K562 (cell line): ENCODE measurements at regions not wholly inside any gene's neighbourhood (a gene's known extent, or its start where the extent isn't known, plus 50 kb on each side); places are given as distances from the start of the nearest gene placed in this dataset.

Source experiments
- CTCF ChIP-seq, 3 experiments: IDR thresholded peaks in 2 of 3; conservative IDR thresholded peaks in 1 of 3; 2 replicates each; pipeline ENCODE4 v1.5.1; 2011 to 2012; ENCODE audit warnings: low read length in 3 of 3, mild to moderate bottlenecking in 3 of 3, control low read depth in 2 of 3, improper control_type of control experiment in 1 of 3, inconsistent platforms in 1 of 3, low read depth in 1 of 3, mixed read lengths in 1 of 3, moderate library complexity in 1 of 3; ENCODE audit not compliant: insufficient read depth in 2 of 3
- HBP1 ChIP-seq: fragments of 450-650 bp; formaldehyde crosslinking; IDR thresholded peaks from 2 replicates; pipeline ENCODE4 v1.4.0; 2022; ENCODE audit warnings: missing genetic modification characterization
- HCFC1 ChIP-seq: IDR thresholded peaks from 2 replicates; pipeline ENCODE4 v1.6.1; 2012; ENCODE audit warnings: low read depth, low read length, improper control_type of control experiment
- HDGF ChIP-seq: fragments of 450-650 bp; IDR thresholded peaks from 2 replicates; pipeline ENCODE4 v1.6.1; 2016
- RBM14 ChIP-seq: fragments of 200-400 bp; formaldehyde crosslinking; IDR thresholded peaks from 2 replicates; pipeline ENCODE4 v1.6.1; 2018; ENCODE audit warnings: low read depth, mild to moderate bottlenecking, low read length, moderate library complexity, borderline replicate concordance; ENCODE audit not compliant: insufficient read depth
- RFX5 ChIP-seq: IDR thresholded peaks from 2 replicates; pipeline ENCODE4 v1.6.1; 2011; ENCODE audit warnings: low read depth, mild to moderate bottlenecking, improper control_type of control experiment, low read length
- SP1 ChIP-seq: sonication (generic); formaldehyde crosslinking; IDR thresholded peaks from 2 replicates; pipeline ENCODE4 v1.8.1; 2022; ENCODE audit warnings: mild to moderate bottlenecking, missing genetic modification reagents
- TEAD2 ChIP-seq: fragments of 450-650 bp; IDR thresholded peaks from 2 replicates; pipeline ENCODE4 v1.6.1; 2016; ENCODE audit warnings: missing genetic modification characterization, control low read depth, missing compliant biosample characterization
- ZBTB7A ChIP-seq: IDR thresholded peaks from 2 replicates; pipeline ENCODE4 v1.6.1; 2011; ENCODE audit warnings: low read depth, mild to moderate bottlenecking, low read length, moderate library complexity, borderline replicate concordance; ENCODE audit not compliant: control insufficient read depth
- TF ChIP-seq, protein P1 (sequence below), 2 experiments: IDR thresholded peaks in 1 of 2; conservative IDR thresholded peaks in 1 of 2; 2 replicates each; pipeline ENCODE4 v1.6.1; 2016; ENCODE audit warnings: low read depth in 2 of 2, mild to moderate bottlenecking in 1 of 2, missing compliant biosample characterization in 1 of 2, missing genetic modification characterization in 1 of 2, moderate library complexity in 1 of 2
- TF ChIP-seq, protein P2 (sequence below): fragments of 450-650 bp; formaldehyde crosslinking; IDR thresholded peaks from 2 replicates; pipeline ENCODE4 v1.4.0; 2022; ENCODE audit warnings: mild to moderate bottlenecking, moderate library complexity
- TF ChIP-seq, protein P3 (sequence below): fragments of 200-600 bp; sonication (generic); IDR thresholded peaks from one replicate; pipeline ENCODE4 v1.6.1; 2012; ENCODE audit warnings: mild to moderate bottlenecking, low read depth, low read length, inconsistent platforms

- TF ChIP-seq SP1 (CRISPR knock-in tag) (no peak), CTCF (IDR thresholded peaks at IDR 0.05 in 2 of 3, conservative IDR thresholded peaks at IDR 0.05 in 1 of 3; ENCODE audit: insufficient read depth in 2 of 3, low read depth in 1 of 3, low read length in 3 of 3) (no peak), RFX5 (no peak), HBP1 (CRISPR knock-in tag) (no peak), HCFC1 (no peak), TEAD2 (no peak), HDGF (no peak), ZBTB7A (no peak), RBM14 (no peak)
- TF ChIP-seq, protein P1, sequence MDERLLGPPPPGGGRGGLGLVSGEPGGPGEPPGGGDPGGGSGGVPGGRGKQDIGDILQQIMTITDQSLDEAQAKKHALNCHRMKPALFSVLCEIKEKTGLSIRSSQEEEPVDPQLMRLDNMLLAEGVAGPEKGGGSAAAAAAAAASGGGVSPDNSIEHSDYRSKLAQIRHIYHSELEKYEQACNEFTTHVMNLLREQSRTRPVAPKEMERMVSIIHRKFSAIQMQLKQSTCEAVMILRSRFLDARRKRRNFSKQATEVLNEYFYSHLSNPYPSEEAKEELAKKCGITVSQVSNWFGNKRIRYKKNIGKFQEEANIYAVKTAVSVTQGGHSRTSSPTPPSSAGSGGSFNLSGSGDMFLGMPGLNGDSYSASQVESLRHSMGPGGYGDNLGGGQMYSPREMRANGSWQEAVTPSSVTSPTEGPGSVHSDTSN (CRISPR knock-in tag; IDR thresholded peaks at IDR 0.05; ENCODE audit: low read depth) = no peak
- TF ChIP-seq, protein P1 (tag; conservative IDR thresholded peaks at IDR 0.05; ENCODE audit: low read depth) = no peak
- TF ChIP-seq, protein P2, sequence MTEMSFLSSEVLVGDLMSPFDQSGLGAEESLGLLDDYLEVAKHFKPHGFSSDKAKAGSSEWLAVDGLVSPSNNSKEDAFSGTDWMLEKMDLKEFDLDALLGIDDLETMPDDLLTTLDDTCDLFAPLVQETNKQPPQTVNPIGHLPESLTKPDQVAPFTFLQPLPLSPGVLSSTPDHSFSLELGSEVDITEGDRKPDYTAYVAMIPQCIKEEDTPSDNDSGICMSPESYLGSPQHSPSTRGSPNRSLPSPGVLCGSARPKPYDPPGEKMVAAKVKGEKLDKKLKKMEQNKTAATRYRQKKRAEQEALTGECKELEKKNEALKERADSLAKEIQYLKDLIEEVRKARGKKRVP = no peak
- TF ChIP-seq, protein P3, sequence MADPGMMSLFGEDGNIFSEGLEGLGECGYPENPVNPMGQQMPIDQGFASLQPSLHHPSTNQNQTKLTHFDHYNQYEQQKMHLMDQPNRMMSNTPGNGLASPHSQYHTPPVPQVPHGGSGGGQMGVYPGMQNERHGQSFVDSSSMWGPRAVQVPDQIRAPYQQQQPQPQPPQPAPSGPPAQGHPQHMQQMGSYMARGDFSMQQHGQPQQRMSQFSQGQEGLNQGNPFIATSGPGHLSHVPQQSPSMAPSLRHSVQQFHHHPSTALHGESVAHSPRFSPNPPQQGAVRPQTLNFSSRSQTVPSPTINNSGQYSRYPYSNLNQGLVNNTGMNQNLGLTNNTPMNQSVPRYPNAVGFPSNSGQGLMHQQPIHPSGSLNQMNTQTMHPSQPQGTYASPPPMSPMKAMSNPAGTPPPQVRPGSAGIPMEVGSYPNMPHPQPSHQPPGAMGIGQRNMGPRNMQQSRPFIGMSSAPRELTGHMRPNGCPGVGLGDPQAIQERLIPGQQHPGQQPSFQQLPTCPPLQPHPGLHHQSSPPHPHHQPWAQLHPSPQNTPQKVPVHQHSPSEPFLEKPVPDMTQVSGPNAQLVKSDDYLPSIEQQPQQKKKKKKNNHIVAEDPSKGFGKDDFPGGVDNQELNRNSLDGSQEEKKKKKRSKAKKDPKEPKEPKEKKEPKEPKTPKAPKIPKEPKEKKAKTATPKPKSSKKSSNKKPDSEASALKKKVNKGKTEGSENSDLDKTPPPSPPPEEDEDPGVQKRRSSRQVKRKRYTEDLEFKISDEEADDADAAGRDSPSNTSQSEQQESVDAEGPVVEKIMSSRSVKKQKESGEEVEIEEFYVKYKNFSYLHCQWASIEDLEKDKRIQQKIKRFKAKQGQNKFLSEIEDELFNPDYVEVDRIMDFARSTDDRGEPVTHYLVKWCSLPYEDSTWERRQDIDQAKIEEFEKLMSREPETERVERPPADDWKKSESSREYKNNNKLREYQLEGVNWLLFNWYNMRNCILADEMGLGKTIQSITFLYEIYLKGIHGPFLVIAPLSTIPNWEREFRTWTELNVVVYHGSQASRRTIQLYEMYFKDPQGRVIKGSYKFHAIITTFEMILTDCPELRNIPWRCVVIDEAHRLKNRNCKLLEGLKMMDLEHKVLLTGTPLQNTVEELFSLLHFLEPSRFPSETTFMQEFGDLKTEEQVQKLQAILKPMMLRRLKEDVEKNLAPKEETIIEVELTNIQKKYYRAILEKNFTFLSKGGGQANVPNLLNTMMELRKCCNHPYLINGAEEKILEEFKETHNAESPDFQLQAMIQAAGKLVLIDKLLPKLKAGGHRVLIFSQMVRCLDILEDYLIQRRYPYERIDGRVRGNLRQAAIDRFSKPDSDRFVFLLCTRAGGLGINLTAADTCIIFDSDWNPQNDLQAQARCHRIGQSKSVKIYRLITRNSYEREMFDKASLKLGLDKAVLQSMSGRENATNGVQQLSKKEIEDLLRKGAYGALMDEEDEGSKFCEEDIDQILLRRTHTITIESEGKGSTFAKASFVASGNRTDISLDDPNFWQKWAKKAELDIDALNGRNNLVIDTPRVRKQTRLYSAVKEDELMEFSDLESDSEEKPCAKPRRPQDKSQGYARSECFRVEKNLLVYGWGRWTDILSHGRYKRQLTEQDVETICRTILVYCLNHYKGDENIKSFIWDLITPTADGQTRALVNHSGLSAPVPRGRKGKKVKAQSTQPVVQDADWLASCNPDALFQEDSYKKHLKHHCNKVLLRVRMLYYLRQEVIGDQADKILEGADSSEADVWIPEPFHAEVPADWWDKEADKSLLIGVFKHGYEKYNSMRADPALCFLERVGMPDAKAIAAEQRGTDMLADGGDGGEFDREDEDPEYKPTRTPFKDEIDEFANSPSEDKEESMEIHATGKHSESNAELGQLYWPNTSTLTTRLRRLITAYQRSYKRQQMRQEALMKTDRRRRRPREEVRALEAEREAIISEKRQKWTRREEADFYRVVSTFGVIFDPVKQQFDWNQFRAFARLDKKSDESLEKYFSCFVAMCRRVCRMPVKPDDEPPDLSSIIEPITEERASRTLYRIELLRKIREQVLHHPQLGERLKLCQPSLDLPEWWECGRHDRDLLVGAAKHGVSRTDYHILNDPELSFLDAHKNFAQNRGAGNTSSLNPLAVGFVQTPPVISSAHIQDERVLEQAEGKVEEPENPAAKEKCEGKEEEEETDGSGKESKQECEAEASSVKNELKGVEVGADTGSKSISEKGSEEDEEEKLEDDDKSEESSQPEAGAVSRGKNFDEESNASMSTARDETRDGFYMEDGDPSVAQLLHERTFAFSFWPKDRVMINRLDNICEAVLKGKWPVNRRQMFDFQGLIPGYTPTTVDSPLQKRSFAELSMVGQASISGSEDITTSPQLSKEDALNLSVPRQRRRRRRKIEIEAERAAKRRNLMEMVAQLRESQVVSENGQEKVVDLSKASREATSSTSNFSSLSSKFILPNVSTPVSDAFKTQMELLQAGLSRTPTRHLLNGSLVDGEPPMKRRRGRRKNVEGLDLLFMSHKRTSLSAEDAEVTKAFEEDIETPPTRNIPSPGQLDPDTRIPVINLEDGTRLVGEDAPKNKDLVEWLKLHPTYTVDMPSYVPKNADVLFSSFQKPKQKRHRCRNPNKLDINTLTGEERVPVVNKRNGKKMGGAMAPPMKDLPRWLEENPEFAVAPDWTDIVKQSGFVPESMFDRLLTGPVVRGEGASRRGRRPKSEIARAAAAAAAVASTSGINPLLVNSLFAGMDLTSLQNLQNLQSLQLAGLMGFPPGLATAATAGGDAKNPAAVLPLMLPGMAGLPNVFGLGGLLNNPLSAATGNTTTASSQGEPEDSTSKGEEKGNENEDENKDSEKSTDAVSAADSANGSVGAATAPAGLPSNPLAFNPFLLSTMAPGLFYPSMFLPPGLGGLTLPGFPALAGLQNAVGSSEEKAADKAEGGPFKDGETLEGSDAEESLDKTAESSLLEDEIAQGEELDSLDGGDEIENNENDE = no peak
Observed at GRCh38 chr4:156330436-156331031, 376.9 kb upstream of the CTSO start.
